Esophagus muscularis mucosa (tissue), 4 donors: ENCODE measurements at regions not wholly inside any gene's neighbourhood (a gene's known extent, or its start where the extent isn't known, plus 50 kb on each side); places are given as distances from the start of the nearest gene placed in this dataset.

Source experiments
- DNase-seq: peaks from one replicate; pipeline ENCODE4 v3.0.0-alpha.2; 2017; ENCODE audit errors: extremely low spot score
- H3K27ac ChIP-seq, 4 donors: fragments of 200-600 bp; sonication (generic); replicated peaks in 1 of 4; 1 replicate in 3 of 4; 2 replicates in 1 of 4; pipeline ENCODE4 v1.5.1; 2016 to 2019; ENCODE audit warnings: mild to moderate bottlenecking in 1 of 4
- H3K27me3 ChIP-seq, 4 donors: fragments of 200-600 bp; sonication (generic); one replicate each; pipeline versions ENCODE4 v1.5.1 to v1.6.0; 2016 to 2019
- H3K36me3 ChIP-seq, 4 donors: fragments of 200-600 bp; sonication (generic); one replicate each; pipeline ENCODE4 v1.5.1; 2016 to 2019
- H3K4me1 ChIP-seq, 4 donors: fragments of 200-600 bp; sonication (generic); one replicate each; pipeline ENCODE4 v1.5.1; 2016 to 2019
- H3K4me3 ChIP-seq, 4 donors: fragments of 200-600 bp; sonication (generic); 1 replicate in 2 of 4; 2 replicates in 2 of 4; pipeline ENCODE4 v1.5.1; 2016 to 2019; ENCODE audit warnings: mild to moderate bottlenecking in 4 of 4, moderate library complexity in 1 of 4
- H3K9me3 ChIP-seq, 4 donors: fragments of 200-600 bp; sonication (generic); 1 replicate in 3 of 4; 2 replicates in 1 of 4; pipeline ENCODE4 v1.5.1; 2016 to 2019
- CTCF ChIP-seq, 3 experiments: fragments of 200-600 bp in 2 of 3; fragments of 450-650 bp in 1 of 3; sonication (generic) in 2 of 3; IDR thresholded peaks; one replicate each; pipeline ENCODE4 v1.5.1; 2017 to 2019; ENCODE audit warnings: antibody characterized with exemption in 3 of 3, mild to moderate bottlenecking in 2 of 3, moderate library complexity in 1 of 3
- EP300 ChIP-seq: sonication (generic); formaldehyde crosslinking; IDR thresholded peaks from one replicate; pipeline ENCODE4 v1.6.1; 2017; ENCODE audit warnings: antibody characterized with exemption
- POLR2A ChIP-seq: fragments of 450-650 bp; IDR thresholded peaks from one replicate; pipeline ENCODE4 v1.6.1; 2017; ENCODE audit warnings: antibody characterized with exemption, moderate library complexity, mild to moderate bottlenecking, low read depth
- POLR2AphosphoS5 ChIP-seq, 2 donors: sonication (generic); formaldehyde crosslinking; IDR thresholded peaks; one replicate each; pipeline ENCODE4 v1.6.1; 2017; ENCODE audit warnings: antibody characterized with exemption in 2 of 2
- WGBS: methylation state at CpG from one replicate; pipeline ENCODE4 v1.1.5; 2018; 5-methylcytosine and 5-hydroxymethylcytosine counted together
- intact Hi-C: fragments of 100-400 bp; cut with DNase I; formaldehyde crosslinking; loops from one replicate; pipeline ENCODE4 v1.15.1; 2023

GRCh38 chr11:29685361-29685760, 331.5 kb downstream of the KCNA4 start:
- WGBS = 78% methylated on average over 1 of the region's 1 CpG
- Histone ChIP-seq H3K4me3 (no peak overlapping the region), H3K9me3 (no peaks in the 10 kb centered on the region), H3K4me1 (no peaks in the 10 kb centered on the region), H3K27me3 (no peaks in the 10 kb centered on the region), H3K36me3 (no peaks in the 10 kb centered on the region), H3K27ac (no peak overlapping the region)
- intact Hi-C loops = no loop called here
- TF ChIP-seq EP300 (no peak), POLR2A (no peak), CTCF (IDR thresholded peaks at IDR 0.05) (no peak), POLR2AphosphoS5 (IDR thresholded peaks at IDR 0.05) (no peak)
- no peak for DNase-seq

- Histone ChIP-seq H3K36me3 (no peaks in the 10 kb centered on the region), H3K27ac (no peak overlapping the region), H3K9me3 (no peaks in the 10 kb centered on the region), H3K4me1 (no peaks in the 10 kb centered on the region), H3K4me3 (no peak overlapping the region), H3K27me3 (no peaks in the 10 kb centered on the region)
- no peak for DNase-seq
- 72% methylated on average over 2 of the region's 2 CpGs for WGBS
- intact Hi-C loops = no loop called here
- no peak for TF ChIP-seq CTCF (IDR thresholded peaks at IDR 0.05)
- TF ChIP-seq POLR2AphosphoS5 (IDR thresholded peaks at IDR 0.05) = no peak
Measured at GRCh38 chr11:29682856-29683255, 334.0 kb downstream of the KCNA4 start.

- Histone ChIP-seq H3K27me3 (no peaks in the 10 kb centered on the region), H3K36me3 (no peaks in the 10 kb centered on the region), H3K9me3 (no peaks in the 10 kb centered on the region), H3K4me1 (no peaks in the 10 kb centered on the region), H3K4me3 (no peak overlapping the region), H3K27ac (no peak overlapping the region)
- intact Hi-C loops = no loop called here
- TF ChIP-seq EP300 (no peak), POLR2AphosphoS5 (IDR thresholded peaks at IDR 0.05) (no peak), POLR2A (no peak), CTCF (IDR thresholded peaks at IDR 0.05) (no peak)
- WGBS = 74% methylated on average over 3 of the region's 3 CpGs
- DNase-seq = no peak
Measured at GRCh38 chr11:29679996-29680395, 336.8 kb downstream of the KCNA4 start.

- intact Hi-C loops = no loop called here
- Histone ChIP-seq H3K4me1 (no peaks in the 10 kb centered on the region), H3K9me3 (peaks cover 0 to 3% (median 0%) of the 10 kb centered on the region in 4 donors), H3K4me3 (no peak overlapping the region), H3K27me3 (no peaks in the 10 kb centered on the region), H3K36me3 (no peaks in the 10 kb centered on the region), H3K27ac (no peak overlapping the region)
- DNase-seq = no peak
- TF ChIP-seq EP300 (no peak), CTCF (IDR thresholded peaks at IDR 0.05) (no peak), POLR2A (no peak), POLR2AphosphoS5 (IDR thresholded peaks at IDR 0.05) (no peak)
Measured at GRCh38 chr11:29676993-29677392, 339.8 kb downstream of the KCNA4 start.

GRCh38 chr11:29669310-29669709, 347.5 kb downstream of the KCNA4 start:
- Histone ChIP-seq H3K4me3 (no peak overlapping the region), H3K36me3 (no peaks in the 10 kb centered on the region), H3K4me1 (no peaks in the 10 kb centered on the region), H3K27me3 (no peaks in the 10 kb centered on the region), H3K27ac (no peak overlapping the region), H3K9me3 (peaks cover 0 to 9% (median 3%) of the 10 kb centered on the region in 4 donors)
- intact Hi-C loops = no loop called here
- DNase-seq = no peak
- WGBS = 76% methylated on average over 5 of the region's 5 CpGs
- no peak for TF ChIP-seq POLR2AphosphoS5 (IDR thresholded peaks at IDR 0.05)
- no peak for TF ChIP-seq POLR2A
- no peak for TF ChIP-seq CTCF (IDR thresholded peaks at IDR 0.05)
